Smooth muscle cell (in vitro differentiated cells): ENCODE measurements at regions not wholly inside any gene's neighbourhood (a gene's known extent, or its start where the extent isn't known, plus 50 kb on each side); places are given as distances from the start of the nearest gene placed in this dataset.

ENCODE experiments used
- DNase-seq: peaks from one replicate; lab custom pipeline; 2025; ENCODE audit not compliant: unreplicated experiment; lab: John Stamatoyannopoulos, UW
- H2AFZ ChIP-seq: fragments of 200-600 bp; sonication (generic); 2 replicates; pipeline ENCODE4 v1.6.0; 2016; ENCODE audit warnings: antibody characterized with exemption, low read depth, mild to moderate bottlenecking
- H3F3A ChIP-seq: fragments of 200-600 bp; sonication (generic); 2 replicates; pipeline ENCODE4 v1.6.0; 2017; ENCODE audit warnings: antibody characterized with exemption, low read depth
- H3K27ac ChIP-seq: fragments of 200-600 bp; sonication (generic); 2 replicates; pipeline ENCODE4 v1.5.1; 2016; ENCODE audit warnings: low read depth, mild to moderate bottlenecking
- H3K27me3 ChIP-seq: fragments of 200-600 bp; sonication (generic); 2 replicates; pipeline ENCODE4 v1.6.1; 2016; ENCODE audit warnings: low read depth, mild to moderate bottlenecking
- H3K36me3 ChIP-seq: fragments of 200-600 bp; sonication (generic); 2 replicates; pipeline ENCODE4 v1.5.1; 2016; ENCODE audit warnings: low read depth
- H3K4me1 ChIP-seq: fragments of 200-600 bp; sonication (generic); 2 replicates; pipeline ENCODE4 v1.5.1; 2016; ENCODE audit warnings: low read depth
- H3K4me2 ChIP-seq: fragments of 200-600 bp; sonication (generic); 2 replicates; pipeline ENCODE4 v1.6.0; 2016; ENCODE audit warnings: mild to moderate bottlenecking
- H3K4me3 ChIP-seq: fragments of 200-600 bp; sonication (generic); 2 replicates; pipeline ENCODE4 v1.5.1; 2016; ENCODE audit warnings: mild to moderate bottlenecking
- H3K79me2 ChIP-seq: fragments of 200-600 bp; sonication (generic); 2 replicates; pipeline ENCODE4 v1.6.0; 2016; ENCODE audit warnings: low read depth, mild to moderate bottlenecking
- H3K9ac ChIP-seq: fragments of 200-600 bp; sonication (generic); 2 replicates; pipeline ENCODE4 v1.6.0; 2016; ENCODE audit warnings: low read depth
- H3K9me3 ChIP-seq: fragments of 200-600 bp; sonication (generic); replicated peaks from 2 replicates; pipeline ENCODE4 v1.5.1; 2016; ENCODE audit warnings: low read depth
- H4K20me1 ChIP-seq: fragments of 200-600 bp; sonication (generic); 2 replicates; pipeline ENCODE4 v1.6.0; 2016; ENCODE audit warnings: low read depth
- CTCF ChIP-seq: fragments of 200-600 bp; sonication (generic); IDR thresholded peaks from 2 replicates; pipeline ENCODE4 v1.5.1; 2017; ENCODE audit warnings: borderline replicate concordance, mild to moderate bottlenecking, antibody characterized with exemption; ENCODE audit not compliant: insufficient read depth, poor library complexity, severe bottlenecking
- WGBS: methylation state at CpG from one replicate; pipeline ENCODE4 v1.1.7; 2016; ENCODE audit warnings: low lambda C conversion rate; 5-methylcytosine and 5-hydroxymethylcytosine counted together

- no peaks in the 10 kb centered on the region for H3K4me1 ChIP-seq
- peak overlapping the region; percentile 82 for H3K27ac ChIP-seq
- no peak for DNase-seq
- H3K4me3 ChIP-seq = no peak overlapping the region
- H3K9ac ChIP-seq = peak overlapping the region; percentile 39
- no peak overlapping the region for H2AFZ ChIP-seq
- WGBS = 31% methylated on average over 5 of the region's 5 CpGs
- H3K27me3 ChIP-seq = no peaks in the 10 kb centered on the region
- H3K79me2 ChIP-seq = no peaks in the 10 kb centered on the region
- no peaks in the 10 kb centered on the region for H3F3A ChIP-seq
- H3K36me3 ChIP-seq = no peaks in the 10 kb centered on the region
- peak overlapping the region; percentile 72 for H3K4me2 ChIP-seq
- no peaks in the 10 kb centered on the region for H4K20me1 ChIP-seq
- H3K9me3 ChIP-seq = no peaks in the 10 kb centered on the region
- TF ChIP-seq CTCF = no peak
Observed at GRCh38 chr9:90290716-90291485, 351.7 kb downstream of the DIRAS2 start.

- H3K27ac ChIP-seq = no peak overlapping the region
- no peak for TF ChIP-seq CTCF
- H2AFZ ChIP-seq = no peak overlapping the region
- no peak overlapping the region for H3K4me3 ChIP-seq
- peaks cover 6% of the 10 kb centered on the region for H3F3A ChIP-seq
- no peak overlapping the region for H3K9ac ChIP-seq
- H4K20me1 ChIP-seq = no peaks in the 10 kb centered on the region
- no peaks in the 10 kb centered on the region for H3K4me1 ChIP-seq
- H3K27me3 ChIP-seq = no peaks in the 10 kb centered on the region
- H3K36me3 ChIP-seq = no peaks in the 10 kb centered on the region
- no peaks in the 10 kb centered on the region for H3K9me3 ChIP-seq
- 86% methylated on average over 6 of the region's 6 CpGs for WGBS
- no peaks in the 10 kb centered on the region for H3K79me2 ChIP-seq
- no peak overlapping the region for H3K4me2 ChIP-seq
- no peak for DNase-seq
Observed at GRCh38 chr9:90296539-90296938, 346.1 kb downstream of the DIRAS2 start.

GRCh38 chr9:90299968-90300367 is 342.7 kb downstream of the DIRAS2 start:
- H3K9ac ChIP-seq = no peak overlapping the region
- H3K27me3 ChIP-seq = no peaks in the 10 kb centered on the region
- H4K20me1 ChIP-seq = no peaks in the 10 kb centered on the region
- DNase-seq = no peak
- no peak overlapping the region for H2AFZ ChIP-seq
- no peaks in the 10 kb centered on the region for H3K4me1 ChIP-seq
- H3K4me2 ChIP-seq = no peak overlapping the region
- H3K27ac ChIP-seq = no peak overlapping the region
- no peaks in the 10 kb centered on the region for H3K36me3 ChIP-seq
- H3F3A ChIP-seq = peaks cover 6% of the 10 kb centered on the region
- H3K9me3 ChIP-seq = no peaks in the 10 kb centered on the region
- 63% methylated on average over 5 of the region's 5 CpGs for whole genome bisulfite sequencing
- no peak for TF ChIP-seq CTCF
- no peak overlapping the region for H3K4me3 ChIP-seq
- H3K79me2 ChIP-seq = no peaks in the 10 kb centered on the region
